GM19452 (cell line): ENCODE measurements at regions not wholly inside any gene's neighbourhood (a gene's known extent, or its start where the extent isn't known, plus 50 kb on each side); places are given as distances from the start of the nearest gene placed in this dataset.

Experiments used
- ATAC-seq: cut with Tn5 transposase; IDR thresholded peaks from one replicate; pipeline ENCODE4 v1.9.1; 2021; ENCODE audit not compliant: unreplicated experiment

DNA sequence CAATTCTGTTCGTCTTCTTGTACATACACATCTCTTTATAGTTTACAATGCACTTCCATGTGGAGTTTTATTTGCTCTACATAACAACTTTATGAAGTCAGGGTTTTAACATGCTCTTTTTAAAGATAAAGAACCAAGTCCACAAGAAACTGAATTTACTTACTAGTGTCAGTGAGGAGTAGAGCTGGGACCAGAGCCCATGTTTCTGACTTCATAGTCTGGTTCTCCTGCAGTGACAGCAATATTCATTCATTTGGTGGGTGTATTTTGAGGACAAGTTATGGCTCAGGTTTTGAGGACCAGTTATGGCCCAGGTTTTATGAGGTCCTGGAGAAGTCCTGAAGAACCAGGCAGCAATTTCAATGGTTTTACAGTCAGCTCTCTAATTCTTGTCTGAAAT is 481.9 kb upstream of the TNC start:
- no peak for ATAC-seq

DNA sequence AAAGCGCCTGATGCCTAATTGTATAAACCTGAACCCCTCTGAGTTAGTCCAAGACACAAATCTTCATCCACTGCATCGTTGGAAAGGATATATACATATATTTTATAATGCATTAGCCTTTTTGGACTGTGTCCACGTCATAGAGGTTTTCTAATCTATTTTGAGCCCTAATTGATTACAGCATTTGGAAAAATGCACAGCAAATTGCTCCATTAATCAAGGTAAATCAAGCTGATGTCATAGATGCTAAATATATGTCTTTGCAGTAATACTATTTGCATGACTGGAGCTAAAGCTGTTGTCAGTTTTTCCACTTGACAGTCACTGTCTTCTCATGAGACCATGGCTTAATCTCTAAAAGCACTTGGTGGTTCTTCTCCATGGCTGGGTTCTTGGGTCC is 483.5 kb upstream of the TNC start:
- ATAC-seq, result no peak

DNA sequence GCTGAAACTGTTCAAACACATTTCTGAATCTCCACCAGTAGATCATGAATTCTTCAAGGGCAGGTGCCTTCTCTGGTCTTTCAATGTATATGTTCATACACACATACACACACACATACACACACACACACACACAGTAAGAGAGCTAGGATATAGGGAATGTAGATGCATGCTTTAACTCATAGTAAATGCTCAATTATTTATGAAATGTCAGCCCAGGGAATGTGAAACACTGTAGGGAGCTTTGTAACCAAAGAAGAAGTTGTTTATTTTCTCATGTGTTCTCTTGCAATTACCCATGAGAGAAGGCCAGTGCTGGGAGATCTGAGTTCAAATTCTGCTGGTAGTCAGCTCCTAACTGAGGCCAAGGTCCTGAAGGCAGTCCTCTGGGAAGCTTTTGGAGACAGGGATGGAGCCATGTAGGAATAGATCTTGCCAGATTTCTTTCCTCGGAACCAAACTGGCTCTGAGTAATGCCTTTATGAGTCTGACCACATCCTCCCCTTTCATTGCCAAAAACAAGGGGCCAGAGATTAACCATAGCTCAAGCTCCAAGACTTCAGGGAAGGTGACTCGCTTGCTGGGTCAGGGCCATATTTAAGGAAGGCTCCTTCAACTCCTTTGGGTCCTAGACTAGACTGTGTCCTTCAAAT is 487.0 kb upstream of the TNC start:
- no peak for ATAC-seq

DNA sequence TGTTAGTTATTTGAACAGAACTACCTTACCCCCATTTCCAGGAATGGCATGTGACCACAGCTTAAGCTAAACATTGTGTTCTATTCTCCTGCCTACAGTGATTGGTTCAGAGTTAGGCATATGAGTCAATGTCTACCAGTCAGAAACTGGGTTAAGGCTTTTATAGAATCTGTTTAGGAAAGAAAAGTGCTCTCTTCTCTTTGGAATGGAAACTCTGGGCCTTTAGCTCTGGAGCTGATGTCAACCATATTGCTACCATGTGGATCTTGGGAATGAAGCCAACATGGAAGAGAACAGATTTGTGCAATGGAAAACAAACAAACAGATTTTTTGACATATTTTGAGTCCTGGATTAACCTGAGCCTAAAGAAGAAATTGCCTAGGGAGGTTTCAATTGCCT is 488.9 kb upstream of the TNC start:
- no peak for ATAC-seq

DNA sequence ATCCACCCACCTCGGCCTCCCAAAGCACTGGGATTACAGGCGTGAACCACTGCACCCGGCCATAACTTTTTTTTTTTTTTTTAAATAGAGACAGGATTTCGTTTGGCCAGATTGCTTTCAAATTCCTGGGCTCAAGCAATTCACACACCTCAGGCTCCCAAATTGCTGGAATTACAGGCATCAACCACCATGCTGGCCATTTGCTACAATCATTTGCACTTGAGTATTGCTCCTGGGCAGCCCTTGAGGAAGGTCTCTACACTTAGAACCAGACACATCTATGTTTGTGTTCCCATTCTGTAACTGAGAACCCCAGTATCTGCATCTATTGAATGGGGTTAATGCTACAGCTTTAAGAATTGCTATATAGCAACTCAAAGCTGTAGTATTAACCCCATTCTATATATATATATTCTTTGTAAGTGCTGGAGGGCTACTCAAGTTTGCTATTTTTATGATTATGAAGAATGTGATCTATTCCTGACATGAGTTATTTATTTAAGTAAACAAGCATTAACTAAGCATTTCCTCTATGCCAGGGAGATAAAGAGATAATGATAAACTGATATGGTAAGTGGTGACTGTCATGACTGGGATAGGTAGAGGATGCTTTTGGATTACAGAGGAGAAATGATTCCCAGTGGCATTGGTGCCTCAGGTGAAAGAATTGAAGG is 496.5 kb upstream of the TNC start:
- ATAC-seq, result no peak

DNA sequence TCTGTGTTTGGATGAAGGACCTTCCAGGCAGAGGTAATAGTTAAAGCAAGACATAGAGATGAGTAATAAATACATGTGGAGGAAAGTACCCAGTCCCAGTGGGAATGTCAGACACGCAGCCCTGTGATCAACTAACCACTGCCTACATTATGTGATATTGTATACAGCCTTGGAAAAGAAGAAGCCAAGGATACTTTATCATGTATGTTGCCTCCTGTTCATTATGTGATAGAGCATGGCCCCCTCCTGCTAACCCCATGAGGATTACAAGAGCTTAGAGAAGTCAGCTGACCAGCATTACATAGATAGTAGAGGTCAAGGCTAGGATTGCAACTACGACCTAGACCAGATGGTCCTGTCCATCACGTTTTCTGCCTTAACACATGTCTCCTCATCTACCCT is 497.0 kb upstream of the TNC start:
- ATAC-seq, result no peak

DNA sequence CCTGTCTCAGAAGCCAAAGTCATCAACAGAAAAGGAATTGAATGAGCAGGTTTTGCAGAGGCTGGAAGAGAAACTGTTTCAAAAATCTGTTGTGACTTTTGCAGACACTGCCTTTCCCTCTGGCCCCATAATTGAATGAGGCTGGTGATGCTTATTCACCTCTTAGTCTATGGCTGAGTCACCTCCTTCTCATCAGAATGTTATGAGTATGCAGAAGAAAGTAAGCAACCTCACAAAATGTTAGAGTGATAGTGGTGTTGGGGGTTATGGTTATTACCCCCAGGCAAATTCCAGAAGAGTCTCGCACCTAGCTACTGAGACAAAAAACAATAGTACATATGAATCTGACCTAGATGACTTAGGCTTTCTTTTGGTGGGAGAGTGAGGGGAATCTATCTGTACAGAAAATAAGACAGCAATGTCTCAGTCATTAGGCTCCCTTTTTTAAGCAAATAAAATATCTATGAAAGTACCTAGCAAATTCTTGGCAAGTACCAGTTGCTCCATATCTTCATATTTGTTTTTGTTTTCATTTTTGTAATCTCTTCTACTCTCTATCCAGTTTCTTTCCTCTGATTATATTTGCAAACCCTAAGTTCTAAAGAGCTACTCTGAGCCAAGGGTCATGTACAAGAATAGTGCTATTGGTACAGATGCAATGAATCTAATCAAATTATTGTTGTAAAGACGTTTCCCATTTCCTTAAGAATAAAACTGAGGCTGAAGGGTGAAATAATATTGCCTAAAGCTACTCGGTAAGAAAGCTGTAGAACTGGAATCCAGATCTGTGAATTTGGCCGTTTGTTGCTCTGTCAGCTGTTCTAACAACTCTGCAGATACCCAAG is 498.1 kb upstream of the TNC start:
- no peak for ATAC-seq

DNA sequence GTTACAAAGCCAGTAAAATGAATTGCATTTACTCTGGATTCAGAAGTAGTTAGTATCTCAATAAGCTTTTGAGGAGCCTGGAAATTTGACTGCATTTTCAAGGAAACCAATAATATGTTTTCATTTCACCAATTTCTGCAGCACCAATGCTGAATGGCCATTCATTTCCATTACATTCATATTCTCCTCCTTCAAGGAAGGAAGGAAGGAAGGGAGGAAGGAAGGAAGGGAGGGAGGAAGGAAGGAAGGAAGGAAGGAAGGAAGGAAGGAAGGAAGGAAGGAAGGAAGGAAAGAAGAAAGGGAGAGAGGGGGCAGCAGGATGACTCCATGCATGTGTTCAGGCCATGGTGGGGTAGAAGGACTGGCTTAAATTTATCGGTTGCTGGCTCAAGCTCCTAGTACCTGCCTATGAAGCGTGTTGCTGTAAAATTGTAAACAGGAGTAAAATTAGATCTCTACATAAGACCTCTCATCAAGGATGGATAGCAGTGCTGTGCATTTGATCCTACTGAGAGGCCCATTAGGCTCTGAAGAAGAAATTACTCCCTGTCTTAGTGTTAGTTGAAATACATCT is 498.8 kb upstream of the TNC start:
- no peak for ATAC-seq

DNA sequence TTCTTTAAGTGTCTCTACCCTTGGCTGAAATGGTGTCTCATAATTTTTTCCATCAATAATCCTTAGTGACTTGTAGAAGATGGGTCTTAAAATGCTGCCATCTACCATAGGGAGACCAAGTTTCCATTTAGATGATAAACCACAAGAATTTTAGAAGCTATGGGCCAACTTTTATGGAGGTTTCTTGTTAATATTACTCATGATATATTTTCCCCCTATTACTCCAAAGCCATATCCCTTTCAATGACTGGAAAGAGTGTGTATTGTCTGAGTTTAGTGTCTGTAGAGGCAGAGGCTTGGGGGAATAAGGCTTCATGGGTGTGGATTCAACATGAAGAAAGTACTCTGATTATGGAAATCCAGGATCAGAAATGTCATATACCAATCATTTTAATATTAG is 507.3 kb upstream of the TNC start:
- no peak for ATAC-seq

DNA sequence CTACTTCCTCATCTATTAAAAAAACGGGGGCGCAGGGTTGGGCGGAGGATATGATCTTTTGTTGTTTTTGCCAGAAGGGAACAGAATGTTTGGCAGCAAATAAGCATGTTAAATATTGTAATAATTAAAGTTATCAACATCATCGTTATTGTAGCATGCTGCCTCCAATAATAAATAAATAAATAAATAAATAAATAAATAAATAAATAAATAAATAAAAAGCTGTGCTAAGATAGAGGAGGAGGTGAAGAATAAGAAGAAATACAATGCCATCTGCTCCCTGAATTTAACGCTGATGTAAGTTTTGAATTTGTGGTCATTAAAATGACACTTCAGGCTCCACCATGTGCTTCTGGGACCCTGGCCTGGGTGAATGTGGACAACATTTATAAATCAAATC is 508.0 kb upstream of the TNC start:
- no peak for ATAC-seq

DNA sequence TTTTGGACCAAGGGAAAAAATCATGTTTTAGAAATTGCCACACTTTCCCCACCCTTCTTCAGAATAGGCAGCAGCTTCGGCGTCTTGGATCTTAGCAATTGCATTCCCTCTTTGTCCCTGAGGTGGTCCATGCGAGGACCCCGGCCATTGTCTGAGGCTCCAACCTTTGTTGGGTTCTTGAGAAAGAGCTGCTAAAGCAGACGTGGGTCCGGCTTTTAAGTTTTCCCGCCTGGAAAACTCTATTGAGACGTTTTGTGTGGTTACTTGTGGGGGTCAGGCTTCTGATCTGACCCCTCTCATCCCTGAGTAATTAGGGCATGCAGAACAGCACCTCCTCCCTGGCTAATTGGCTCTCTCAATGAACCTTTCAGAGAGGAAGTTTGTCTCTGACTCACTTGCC is 509.6 kb upstream of the TNC start:
- no peak for ATAC-seq

DNA sequence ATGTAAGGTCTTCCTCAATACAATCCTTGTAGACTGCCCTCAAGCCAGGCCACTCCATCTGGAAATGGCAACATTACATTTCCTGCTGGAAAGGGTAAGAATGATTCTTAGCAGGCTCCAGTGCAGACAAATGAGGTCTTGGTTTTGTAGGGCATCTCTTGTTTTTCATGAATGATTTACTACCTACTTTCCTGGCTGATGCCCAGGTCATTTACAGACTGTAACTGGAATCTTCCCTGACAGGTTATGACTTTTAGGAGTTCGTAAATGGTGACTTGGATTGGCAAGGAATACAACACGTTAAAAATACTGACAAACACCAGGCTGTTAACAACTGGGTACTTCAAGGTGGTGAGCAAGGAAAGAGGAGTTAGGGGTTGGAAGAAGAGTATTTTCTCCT is 510.5 kb upstream of the TNC start:
- ATAC-seq, result no peak

DNA sequence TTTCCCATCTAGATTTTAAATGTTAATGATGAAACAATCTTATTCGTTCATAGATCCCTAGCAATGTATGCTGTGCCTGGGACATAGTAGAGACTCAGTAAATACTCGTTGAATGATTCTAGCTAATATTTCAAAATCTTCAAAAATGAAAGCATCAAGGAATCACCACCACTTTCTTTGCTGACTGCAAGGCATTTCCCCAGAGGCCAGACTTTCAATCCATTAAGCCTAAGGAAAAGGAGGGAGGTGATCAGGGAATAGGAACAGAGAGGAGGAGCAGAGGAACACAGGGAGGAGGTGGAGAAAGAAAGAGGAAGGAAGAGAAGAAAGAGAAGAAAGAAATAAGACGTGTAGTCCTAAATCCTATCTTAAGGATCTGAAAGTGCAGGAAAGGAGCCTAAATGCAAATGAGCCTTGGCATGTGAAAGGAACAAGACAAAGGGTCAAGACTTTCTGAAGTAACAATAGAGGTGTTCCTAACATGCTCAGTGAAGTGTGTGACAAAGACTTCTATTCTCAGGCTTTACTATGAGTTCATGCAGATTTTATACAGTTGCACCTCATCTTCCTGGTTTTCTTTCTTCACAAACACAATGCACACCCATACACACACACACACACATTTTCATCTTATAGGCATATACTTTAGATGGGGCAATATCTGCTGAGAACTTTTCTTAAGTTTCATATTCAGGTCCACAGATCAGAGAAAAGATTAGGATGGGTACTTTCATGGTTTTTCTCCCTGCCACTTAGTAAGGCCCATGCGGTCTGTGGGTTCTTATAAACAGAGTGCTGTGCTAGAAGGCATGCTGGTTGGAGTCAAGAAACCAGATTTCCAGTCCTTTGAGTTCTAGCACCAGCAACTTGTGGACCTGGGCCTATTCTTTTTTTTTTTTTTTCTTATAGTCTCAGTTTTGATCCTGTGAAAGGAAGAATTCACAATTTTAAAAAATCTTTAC is 512.2 kb upstream of the TNC start:
- ATAC-seq, result no peak

DNA sequence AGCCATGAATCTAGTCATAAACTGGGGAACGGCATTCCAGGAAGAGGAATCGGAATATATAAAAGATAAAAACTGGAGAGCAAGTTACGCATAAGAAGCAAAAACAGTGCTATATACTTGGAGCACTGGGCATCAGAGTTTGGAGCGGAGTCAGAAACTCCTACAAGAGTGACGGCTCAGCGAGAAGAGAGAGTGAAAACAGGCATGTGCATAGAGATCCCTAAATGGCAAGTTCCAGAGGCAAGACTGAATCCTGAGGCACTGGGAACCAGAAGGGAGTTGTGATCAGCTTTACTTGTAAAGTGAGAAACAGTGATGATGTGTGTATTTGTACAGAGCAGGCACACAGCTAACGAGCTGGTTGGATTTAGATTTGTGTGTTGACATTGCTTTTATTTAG is 514.4 kb upstream of the TNC start:
- ATAC-seq, result no peak

DNA sequence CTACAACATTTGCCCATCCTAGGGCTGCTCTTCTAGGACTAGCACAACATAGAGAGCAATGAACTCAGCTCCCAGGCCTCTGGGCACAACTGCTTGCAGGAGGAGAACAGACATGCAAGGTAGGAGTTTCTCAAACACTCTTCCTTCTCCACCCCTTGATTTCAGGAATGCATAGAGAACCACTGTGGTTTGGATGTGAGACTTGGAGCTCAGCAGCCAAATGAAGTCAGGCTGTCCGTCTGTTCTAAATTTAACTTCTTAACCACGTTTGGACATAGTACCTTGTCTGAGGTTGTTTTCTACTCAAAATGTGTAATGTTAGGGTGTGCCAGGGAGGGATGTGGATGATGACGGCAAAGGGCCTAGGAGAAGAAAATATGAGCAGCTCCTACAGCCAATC is 515.1 kb upstream of the TNC start:
- ATAC-seq, result no peak

DNA sequence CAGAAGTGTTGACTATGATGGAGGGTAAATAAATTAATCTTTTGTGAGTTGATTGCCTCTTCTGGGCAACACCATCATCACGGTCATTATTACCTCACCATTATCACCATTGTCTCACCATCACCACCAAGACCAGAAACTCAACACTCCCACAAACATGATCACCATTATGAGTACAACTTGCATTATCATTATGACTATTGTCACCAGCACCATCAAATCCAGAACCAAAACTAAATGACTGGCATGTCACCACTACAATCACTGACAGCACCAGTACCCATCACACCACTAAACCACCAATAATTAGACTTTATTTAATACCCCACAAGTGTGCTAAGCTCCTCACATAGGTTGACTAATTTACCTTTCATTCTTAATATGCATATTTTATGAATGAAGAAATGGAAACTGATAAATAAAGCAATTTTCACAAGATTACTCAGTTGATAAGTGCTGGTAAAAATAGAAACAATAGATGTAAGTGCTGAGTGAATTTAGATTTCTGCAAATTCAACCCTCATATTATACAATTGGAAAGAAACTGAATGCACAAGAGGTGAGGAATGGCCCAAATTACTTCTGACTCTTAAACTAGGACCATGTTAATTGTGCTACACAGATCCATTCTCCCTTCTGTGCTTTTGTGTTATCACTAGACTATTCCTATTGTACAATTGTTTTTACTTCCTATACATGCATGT is 517.8 kb upstream of the PAPPA start:
- no peak for ATAC-seq

DNA sequence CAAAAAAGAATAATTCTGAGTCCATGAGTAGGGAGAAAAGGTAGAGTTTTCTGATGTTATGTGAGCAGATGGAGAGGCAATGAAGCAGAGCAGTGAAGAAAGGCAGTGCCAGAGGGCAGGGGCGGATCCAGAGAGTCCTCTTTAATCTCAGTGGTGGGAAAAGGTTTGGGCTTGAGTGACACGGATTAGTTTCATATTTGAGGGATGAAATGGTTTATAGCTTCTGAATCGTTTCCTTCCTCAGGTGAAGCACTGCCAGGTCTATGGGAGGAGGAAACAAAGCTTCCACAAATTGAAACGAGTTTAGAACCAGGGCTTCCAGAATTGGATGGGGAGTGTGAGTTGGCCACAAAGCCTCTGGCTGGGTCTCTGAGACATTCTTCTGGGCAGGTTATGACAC is 517.0 kb upstream of the PAPPA start:
- ATAC-seq, result no peak

DNA sequence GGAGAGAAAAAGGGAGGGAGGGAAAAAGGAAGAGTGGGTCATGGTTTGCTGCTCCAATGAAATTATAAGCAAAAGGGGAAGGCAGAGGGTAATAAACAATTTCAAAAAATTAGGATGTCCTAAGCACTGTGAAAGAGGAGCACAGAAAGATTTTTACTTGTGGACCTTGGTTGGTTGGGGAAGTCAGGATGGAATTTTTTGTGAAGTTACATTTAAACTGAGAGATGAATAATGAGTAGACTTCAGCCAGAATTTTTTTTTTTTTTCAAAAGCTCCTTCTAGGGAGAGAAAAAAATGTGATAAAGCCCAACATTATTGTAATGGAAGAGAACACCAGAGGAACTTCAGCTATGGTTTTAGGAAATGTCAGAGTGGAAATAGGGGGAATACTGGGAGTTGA is 515.9 kb upstream of the PAPPA start:
- ATAC-seq, result no peak

DNA sequence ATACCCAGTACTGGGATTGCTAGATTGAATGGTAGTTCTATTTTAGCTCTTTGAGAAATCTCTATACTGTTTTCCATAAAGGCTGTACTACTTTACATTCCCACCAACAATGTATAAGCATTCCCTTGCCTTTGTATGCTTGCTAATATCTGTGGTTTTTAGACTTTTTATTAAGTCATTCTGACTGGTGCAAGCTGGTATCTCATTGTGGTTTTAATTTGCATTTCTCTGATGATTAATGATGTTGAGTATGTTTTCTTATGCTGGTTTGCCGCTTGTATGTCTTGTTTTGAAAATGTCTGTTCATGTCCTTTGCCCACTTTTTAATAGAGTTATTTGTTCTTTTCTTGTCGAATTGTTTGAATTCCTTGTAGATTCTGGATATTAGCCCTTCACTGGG is 512.7 kb upstream of the PAPPA start:
- no peak for ATAC-seq

DNA sequence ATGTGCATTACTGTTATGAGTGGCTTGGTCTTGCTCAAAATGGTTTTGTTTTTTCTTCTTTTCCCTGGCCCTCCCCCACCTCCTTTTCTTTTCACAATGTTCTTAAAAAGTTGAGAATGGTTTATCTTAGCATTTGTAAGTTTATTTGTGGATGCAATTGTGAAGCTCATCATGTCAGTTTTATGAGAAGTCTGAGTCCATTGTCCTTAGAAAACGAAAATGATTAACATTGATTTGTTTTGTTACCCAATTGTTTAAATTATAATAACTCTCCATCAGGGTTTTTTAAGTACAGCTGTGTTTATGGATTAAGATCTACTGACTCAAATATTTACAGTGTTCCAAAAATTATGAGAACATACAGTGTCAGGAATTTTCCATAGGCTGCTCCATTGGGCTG is 511.3 kb upstream of the PAPPA start:
- no peak for ATAC-seq
